Activated CD4-positive, alpha-beta T cell treated with anti-CD3 and anti-CD28 coated beads, Interleukin-2, Interleukin-6, amounts not matched to agents 100 ng/mL and 50 ng/mL, durations not matched to agents 16 hours and 8 hours (primary cell): ENCODE measurements at regions not wholly inside any gene's neighbourhood (a gene's known extent, or its start where the extent isn't known, plus 50 kb on each side); places are given as distances from the start of the nearest gene placed in this dataset.

ENCODE experiments used
- DNase-seq: peaks from one replicate; pipeline ENCODE4 v3.0.0-alpha.2; 2020

DNA sequence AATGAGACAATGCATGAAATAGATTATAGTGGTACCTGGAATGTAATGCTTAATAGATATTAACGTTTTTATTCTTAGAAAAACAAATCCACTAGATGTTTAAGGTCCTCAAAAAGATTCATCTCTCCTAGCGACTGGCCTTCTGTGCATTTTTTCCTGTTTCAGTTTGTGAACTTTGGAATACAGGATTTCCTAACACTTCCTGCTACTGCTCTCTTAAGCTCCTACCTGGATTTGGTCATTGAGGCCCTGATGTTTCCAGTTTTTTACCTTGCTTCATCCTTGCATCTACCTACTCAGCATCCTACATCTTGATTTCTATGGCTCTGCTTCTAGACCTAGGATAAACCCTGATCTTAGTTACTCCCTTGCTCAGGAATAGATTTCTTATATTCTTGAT is 188.4 kb downstream of the ABCC12 start:
- DNase-seq: no peak

DNA sequence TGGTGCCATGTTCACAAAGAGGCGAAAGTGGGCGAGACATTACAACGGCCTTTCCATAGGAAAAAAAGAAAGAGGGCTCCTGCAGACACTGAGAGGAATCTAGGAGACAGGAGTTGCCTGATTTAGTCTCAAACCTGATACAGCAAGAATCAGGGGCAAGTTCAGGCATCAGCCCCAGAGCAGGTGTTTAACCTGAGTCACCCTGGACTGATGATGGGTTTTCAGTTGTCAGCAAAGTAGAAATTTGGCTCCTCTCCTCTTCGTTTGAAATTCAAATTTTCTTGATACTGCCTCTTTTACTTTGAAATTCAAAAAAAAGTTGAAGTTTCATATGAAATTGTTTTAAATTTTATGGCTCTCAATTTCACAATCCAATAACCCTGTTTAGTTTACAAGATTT is 189.5 kb downstream of the ABCC12 start:
- no peak for DNase-seq

DNA sequence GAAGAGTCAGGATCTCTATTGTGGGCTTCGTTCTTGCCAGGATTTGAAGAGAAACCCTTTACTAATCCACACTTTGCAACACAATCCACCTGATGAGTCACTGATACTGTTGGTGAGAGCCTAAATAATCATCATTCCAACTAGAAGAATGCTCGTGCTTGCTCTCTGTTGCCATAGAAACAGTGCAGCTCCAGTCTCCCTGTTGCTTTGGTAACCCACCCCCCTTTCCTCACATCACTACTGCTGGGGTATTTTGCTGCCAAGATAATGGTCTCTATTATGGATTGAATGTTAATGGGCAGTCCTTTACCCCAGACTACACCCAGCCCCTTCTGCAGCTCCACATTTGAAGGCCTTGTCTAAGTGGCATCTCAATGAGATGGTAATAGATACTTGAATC is 190.4 kb downstream of the ABCC12 start:
- DNase-seq: no peak

DNA sequence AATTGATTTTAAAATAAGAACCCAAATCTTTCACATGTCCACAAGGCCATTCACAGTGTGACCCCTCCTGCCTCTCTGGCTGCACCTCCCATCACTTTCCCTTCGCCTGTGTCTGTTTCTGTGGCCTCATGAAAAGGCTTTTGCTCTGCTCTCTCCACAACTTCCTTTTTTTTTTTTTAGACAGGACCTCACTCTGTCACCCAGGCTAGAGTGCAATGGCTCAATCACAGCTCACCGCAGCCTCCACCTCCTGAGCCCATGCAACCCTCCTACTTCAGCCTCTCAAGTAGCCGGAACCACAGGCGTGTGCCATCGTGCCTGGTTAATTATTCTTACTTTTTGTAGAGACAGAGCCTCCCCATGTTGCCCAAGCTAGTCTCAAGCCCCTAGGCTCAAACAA is 197.1 kb downstream of the ABCC12 start:
- no peak for DNase-seq

- DNase-seq: no peak
Observed at GRCh38 chr16:47956916-47957315, 198.9 kb downstream of the ABCC12 start.

DNA sequence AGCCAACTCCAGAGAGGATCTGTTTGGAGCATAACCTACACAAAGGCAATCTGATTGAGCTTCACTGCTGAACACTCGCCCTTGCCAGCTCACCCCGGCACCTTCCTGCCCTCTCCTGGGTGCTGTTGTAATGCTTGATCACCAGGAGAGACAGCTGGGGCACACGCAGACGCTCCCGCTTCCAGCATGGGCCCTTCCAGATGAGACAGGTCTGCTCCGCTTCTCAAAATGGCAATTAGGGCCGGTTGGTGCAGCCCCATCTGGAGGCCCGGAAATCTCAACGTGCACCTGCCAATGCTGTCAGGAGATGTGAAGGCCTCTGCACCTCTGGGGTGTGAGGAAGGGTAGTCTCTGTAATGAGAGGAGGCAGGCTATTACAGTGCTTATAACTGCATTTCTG is 206.1 kb downstream of the ABCC12 start:
- DNase-seq: no peak

DNA sequence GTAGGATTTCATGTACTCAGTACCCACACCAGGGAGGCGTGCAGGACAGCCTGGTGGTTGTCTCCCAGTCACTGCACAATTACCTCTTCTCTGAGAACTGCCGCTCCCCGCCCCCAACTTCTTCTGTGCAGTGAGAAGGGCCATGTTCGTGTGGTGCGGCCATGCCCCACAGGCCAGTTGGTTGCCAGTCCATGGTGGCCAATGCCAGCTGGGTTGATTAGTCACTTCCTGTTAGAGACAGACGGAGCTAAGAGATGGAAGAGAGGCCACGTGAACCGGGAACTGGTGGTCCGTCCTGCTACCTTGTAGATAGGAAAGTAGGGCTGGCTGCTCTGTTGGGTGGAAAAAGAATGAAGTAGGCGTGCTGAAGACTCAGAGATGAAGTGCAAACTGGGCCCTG is 206.5 kb downstream of the ABCC12 start:
- no peak for DNase-seq

DNA sequence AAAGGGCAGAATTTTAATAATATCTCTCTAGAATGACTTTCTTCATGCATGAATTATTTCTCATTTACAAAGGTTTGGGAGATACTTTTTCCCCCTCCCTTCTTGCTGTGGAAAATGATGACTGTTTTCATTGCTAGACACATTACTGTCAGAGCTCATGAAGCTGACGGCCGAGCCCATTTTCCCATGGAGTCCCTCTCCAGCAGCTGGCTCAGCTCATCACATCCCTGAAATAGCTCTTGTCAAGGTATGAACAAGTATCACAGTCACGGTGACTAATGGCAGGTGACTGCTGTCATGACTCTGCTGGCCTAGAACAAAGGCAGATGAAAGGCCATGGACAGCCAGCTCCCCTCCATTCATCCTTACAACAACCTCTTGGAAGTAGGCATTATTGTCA is 208.1 kb downstream of the ABCC12 start:
- DNase-seq: no peak

DNA sequence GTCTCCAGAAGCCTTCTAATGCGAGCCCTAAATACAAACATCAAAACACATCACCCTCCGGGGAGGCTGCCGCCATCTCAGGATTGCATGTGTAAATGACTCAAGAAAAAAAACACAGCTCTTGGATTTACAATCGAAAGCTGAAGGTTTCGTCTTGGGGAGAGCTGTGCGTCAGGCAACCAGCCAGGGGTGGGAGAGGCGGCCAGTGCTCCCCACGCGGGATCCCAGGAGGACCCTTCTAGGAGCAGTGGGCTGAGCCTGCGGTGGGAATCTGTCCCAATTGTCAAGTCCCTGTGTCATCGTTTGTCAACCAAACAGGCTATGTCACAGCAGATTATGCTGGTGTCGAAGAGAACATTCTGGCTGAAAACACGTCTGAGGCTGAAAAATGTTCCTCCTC is 209.7 kb downstream of the ABCC12 start:
- no peak for DNase-seq

- DNase-seq: no peak
Observed at GRCh38 chr16:47944589-47944988, 211.2 kb downstream of the ABCC12 start.

- DNase-seq: no peak
Observed at GRCh38 chr16:47943235-47943634, 212.6 kb downstream of the ABCC12 start.

DNA sequence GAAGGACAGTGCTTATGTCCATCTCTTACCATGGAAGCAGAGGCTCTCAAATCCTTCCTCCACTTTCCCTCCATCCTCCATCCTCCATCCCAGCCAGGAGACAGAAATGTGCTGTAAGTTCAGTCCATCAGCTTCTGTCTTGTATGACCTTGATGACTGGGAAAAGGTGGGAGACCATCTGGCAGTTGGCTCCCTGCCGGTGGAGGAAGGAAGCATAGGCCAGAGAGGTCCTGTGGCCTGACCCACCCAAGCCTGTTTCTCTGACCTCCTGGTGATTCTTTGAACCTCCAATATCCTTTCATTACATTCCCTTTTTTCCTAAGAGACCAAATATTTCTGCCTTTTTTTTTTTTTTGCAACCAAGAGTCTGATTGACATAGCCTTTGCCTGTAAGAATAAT is 215.3 kb downstream of the ABCC12 start:
- no peak for DNase-seq

DNA sequence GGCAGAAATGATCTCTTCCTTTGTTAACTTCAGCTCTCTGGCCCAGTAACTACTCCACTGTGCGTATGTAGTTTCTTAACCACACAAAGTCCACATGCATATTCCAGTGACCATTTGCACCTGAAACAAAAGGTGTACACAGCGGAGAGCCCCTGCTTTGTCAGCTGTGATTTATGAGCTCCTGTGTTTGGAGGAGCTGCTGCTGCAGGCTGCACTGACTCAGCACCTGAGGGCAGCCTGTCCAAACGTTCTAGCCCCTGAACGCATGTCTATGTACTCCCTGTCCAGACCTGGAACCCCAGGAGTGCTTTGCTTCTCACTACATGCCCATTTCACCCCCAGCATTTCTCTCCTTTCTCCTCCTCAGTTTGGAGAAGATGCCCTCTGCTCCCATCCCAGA is 216.1 kb downstream of the ABCC12 start:
- DNase-seq: no peak

DNA sequence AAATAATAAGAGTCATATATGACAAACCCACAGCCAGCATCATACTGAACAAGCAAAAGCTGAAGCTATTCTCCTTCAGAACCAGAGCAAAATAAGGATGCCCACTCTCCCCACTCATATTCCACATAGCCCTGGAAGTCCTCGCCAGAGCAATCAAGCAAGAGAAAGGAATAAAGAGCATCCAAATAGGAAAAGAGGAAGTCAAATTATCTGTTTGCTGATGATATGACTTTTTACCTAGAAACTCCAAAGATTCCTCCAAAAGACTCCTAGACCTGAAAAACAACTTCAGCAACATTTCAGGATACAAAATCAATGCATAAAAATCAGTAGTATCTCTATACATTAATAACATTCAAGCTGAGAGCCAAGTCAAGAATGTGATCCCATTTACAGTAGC is 217.5 kb downstream of the ABCC12 start:
- no peak for DNase-seq

DNA sequence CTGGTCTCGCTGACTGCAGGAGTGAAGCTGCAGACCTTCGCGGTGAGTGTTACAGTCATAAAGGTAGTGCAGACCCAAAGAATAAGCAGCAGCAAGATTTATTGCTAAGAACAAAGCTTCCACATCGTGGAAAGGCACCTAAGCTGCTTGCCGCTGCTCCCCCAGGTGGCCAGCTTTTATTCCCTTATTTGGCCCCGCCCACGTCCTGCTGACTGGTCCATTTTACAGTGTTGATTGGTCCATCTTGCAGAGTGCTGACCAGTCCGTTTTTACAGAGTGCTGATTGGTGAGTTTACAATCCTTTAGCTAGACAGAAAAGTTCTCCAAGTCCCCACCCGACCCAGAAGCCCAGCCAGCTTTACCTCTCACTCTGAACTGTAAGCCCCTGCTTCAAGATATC is 227.8 kb downstream of the ABCC12 start:
- no peak for DNase-seq

DNA sequence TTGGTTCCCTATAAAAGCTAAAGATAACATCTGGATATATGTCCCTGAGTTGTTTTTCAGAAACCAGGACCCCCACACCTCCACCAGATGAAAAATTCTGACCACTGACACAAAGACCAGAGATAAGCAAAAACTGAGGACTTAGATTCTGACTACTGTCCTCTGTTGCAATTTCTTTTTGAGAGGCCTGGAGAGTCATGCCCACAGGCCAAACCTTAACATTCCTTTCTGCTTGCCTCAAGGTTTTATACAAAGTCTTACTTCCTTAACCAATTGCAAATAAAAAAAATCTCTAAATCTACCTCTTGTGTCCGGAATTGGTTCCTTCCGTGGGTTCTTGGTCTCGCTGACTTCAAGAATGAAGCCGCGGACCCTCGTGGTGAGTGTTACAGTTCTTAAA is 228.5 kb downstream of the ABCC12 start:
- DNase-seq: no peak

DNA sequence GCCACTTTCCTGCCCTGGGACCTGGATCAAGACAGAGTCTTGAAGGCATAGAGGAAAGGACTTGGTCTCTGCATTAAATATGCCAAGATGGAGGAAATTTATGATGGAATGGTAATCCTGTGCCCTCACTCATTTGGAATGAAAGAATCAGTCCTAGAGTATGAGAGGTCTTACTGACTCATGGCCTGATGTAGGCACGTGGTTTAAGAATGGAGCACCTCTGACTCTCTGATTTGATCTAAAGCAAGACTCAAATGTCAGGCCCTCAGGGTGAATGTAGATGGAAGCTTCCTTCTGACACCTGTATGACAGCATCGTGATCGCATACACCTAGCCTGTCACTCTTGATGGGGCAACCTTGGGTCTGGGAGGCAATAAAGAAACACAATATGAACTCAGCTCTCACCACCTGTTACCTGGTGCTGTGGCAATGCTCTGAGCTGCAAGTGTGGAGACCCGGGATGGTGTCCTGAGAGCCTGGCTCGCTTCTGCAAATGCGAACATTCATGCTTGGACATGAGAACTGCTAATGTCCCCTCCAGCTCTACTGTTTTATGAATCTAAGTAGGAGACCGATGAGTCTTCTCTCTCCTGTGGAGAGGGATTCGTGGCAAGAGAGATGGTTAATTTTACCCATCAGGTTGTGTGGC is 229.9 kb downstream of the ABCC12 start:
- no peak for DNase-seq

- DNase-seq: no peak
Observed at GRCh38 chr16:47924950-47925349, 230.8 kb downstream of the ABCC12 start.

DNA sequence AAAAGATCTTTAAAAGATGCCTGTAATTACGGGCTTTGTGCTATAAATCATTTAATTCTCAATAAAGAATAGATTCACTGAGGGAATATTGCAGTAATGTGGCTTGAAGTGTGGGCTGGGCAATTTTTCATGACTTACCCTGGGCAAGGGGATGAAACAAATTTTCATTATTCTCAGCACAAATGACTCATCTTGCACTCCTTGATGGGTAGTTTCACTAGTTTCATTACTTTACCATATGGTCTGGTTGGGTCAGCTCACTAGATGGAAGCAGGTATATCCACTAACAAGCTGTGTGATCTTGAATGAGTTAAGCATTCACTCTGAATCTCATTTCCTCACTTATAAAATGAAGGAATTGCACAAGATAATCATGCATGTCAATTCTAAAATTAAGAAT is 234.3 kb downstream of the ABCC12 start:
- no peak for DNase-seq

DNA sequence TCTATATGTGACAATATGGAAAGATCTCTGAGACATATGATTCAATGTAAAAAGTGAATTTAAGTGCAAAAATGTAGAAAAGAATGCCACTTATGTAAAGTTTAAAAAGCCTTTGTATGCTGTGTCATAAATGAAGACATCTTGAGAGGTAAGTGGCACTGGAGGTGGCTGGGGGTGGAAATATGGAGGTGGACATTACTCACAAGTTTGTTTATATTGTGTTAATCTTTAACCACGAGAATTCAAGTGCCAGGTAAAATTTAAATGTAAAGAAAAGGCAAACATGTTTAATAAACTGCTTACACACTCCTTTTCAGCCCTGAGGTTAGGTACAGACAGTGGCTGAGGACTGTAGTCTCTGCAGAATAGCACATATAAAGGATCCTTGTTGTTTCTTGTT is 235.1 kb downstream of the ABCC12 start:
- no peak for DNase-seq

DNA sequence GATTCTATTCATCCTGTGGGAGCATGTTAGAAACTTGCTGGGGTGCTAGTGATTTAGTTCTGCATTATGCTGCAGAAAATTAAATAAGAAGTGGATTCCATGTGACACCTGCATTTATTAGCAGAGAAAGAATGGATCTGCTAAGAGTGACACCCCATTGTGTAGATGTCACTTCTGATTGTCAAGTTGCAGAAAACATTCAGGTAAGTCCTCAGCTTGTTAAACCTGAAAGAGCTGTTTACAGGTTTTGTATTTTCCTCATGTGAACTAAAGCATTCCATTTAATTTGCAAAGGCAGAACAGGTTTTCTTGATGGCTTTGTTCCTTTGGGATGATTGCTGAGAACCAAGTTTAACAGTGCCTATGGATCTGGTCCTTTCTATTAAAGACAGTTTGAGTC is 238.7 kb downstream of the ABCC12 start:
- no peak for DNase-seq

DNA sequence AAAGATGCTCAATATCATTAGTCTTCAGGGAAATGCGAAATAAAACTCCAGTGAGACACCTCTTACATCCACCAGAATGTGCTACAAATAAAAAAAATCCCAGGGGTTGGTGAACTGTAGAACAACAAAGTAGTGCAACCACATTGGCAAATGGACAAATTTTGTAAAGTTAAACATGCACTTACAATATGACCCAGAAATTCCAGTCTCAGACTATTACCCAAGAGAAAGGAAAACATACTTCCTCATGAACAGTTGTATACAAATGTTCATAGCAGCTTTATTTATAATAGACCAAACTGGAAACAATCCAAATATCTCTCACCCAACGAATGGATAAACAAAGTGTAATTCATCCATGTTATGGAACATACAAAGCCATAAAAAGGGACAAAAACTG is 239.5 kb downstream of the ABCC12 start:
- DNase-seq: no peak

- no peak for DNase-seq
Observed at GRCh38 chr16:47907109-47907508, 248.7 kb downstream of the ABCC12 start.

GRCh38 chr16:47905771-47906170 is 250.0 kb downstream of the ABCC12 start:
- no peak for DNase-seq

- DNase-seq: no peak
Observed at GRCh38 chr16:47904691-47905090, 251.1 kb downstream of the ABCC12 start.

GRCh38 chr16:47903470-47903869 is 252.3 kb downstream of the ABCC12 start:
- DNase-seq: no peak
